Activated CD4-positive, alpha-beta memory T cell treated with anti-CD3 and anti-CD28 coated beads for 36 hours (primary cell): ENCODE measurements at regions not wholly inside any gene's neighbourhood (a gene's known extent, or its start where the extent isn't known, plus 50 kb on each side); places are given as distances from the start of the nearest gene placed in this dataset.
"Not testable (repeated sequence)": the region's sequence is repeated elsewhere in the genome, so short reads cannot be mapped to it uniquely, and the experiment has no call there.

Experiments used
- CTCF ChIA-PET: fragments of 350-600 bp; sonication (Branson Sonifier 250); formaldehyde crosslinking; loops from one replicate; lab custom pipeline; 2021; ENCODE audit warnings: antibody characterized with exemption, inconsistent platforms; lab: Charles Lee
- POLR2A ChIA-PET: fragments of 350-600 bp; sonication (Branson Sonifier 250); formaldehyde crosslinking; loops from one replicate; lab custom pipeline; 2021; ENCODE audit warnings: antibody characterized with exemption; lab: Charles Lee
- DNase-seq: peaks from one replicate; pipeline ENCODE4 v3.0.0-alpha.2; 2020
- H3K27ac Mint-ChIP-seq: one replicate; pipeline ENCODE4 v1.8.0; 2021; ENCODE audit warnings: mixed read lengths
- H3K27me3 Mint-ChIP-seq: one replicate; pipeline ENCODE4 v1.8.0; 2021; ENCODE audit warnings: mixed read lengths
- H3K36me3 Mint-ChIP-seq: one replicate; pipeline ENCODE4 v1.8.0; 2021; ENCODE audit warnings: mixed read lengths
- H3K4me1 Mint-ChIP-seq: one replicate; pipeline ENCODE4 v1.8.0; 2021; ENCODE audit warnings: low read depth, mixed read lengths
- H3K4me3 Mint-ChIP-seq: one replicate; pipeline ENCODE4 v1.8.0; 2021; ENCODE audit warnings: mild to moderate bottlenecking, mixed read lengths
- H3K9me3 Mint-ChIP-seq: one replicate; pipeline ENCODE4 v1.8.0; 2021; ENCODE audit warnings: mixed read lengths
- intact Hi-C: fragments of 100-400 bp; cut with micrococcal nuclease; formaldehyde crosslinking; loops from one replicate; pipeline ENCODE4 v1.15.1; 2023

DNA sequence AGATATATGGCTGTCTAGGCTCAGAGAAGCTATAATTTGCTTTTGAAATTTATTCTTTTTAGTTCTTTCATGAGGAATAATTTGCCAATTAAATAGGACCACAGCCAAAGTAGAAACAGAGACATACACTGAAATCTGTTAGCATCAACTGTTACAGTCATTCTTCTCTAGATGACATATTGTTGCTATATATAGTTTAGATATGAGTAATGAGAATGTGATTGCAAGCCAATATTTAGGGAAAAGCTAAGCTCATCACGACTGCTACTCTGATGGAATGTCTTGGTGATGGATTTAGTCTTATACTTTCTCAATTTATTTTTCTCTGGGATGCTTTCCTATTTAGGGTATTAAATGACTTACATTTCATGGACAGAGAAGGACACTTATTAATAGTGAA, 259.1 kb downstream of the LNPK start:
- no peak overlapping the region for H3K4me3 Mint-ChIP-seq
- no peaks in the 10 kb centered on the region for H3K9me3 Mint-ChIP-seq
- ChIA-PET POLR2A (no interaction called here), CTCF (no interaction called here)
- intact Hi-C loops = no loop called here
- H3K4me1 Mint-ChIP-seq = no peaks in the 10 kb centered on the region
- H3K27ac Mint-ChIP-seq = no peak overlapping the region
- no peak for DNase-seq
- H3K27me3 Mint-ChIP-seq = peaks cover 9% of the 10 kb centered on the region
- no peaks in the 10 kb centered on the region for H3K36me3 Mint-ChIP-seq

DNA sequence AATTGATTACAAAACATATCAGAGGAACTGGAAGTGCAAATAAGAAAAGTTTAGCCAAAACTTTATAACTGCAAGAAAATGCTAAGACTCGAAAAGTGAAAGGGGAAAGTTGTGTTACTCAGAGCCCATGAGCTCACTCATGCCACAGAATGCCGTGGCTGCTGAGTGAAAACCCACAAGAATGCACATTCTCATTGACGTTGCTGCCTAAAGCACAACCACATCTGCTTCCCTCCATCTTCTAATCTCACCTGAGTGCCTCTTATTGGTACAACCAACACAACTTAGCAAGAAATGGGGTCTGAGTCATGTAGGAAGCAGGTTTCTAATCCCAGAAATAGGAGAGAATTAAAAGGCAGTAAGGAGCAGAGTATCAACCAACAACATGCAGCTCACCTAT, 259.7 kb downstream of the LNPK start:
- ChIA-PET POLR2A (no interaction called here), CTCF (no interaction called here)
- Mint-ChIP-seq H3K9me3 (no peaks in the 10 kb centered on the region), H3K27ac (no peak overlapping the region), H3K4me3 (no peak overlapping the region), H3K27me3 (peaks cover 13% of the 10 kb centered on the region), H3K36me3 (no peaks in the 10 kb centered on the region), H3K4me1 (no peaks in the 10 kb centered on the region)
- intact Hi-C loops = no loop called here
- DNase-seq = no peak

GRCh38 chr2:175741164-175741563, 260.9 kb downstream of the LNPK start:
- POLR2A ChIA-PET = no interaction called here
- DNase-seq = no peak
- intact Hi-C loops = no loop called here
- CTCF ChIA-PET = interaction anchor here (0.6 kb wide), 1 partner anchor 427 kb away, joined by 3 read pairs; no protein-coding TSS in a partner anchor
- Mint-ChIP-seq H3K27me3 (peaks cover 12% of the 10 kb centered on the region), H3K27ac (no peak overlapping the region), H3K9me3 (no peaks in the 10 kb centered on the region), H3K36me3 (no peaks in the 10 kb centered on the region), H3K4me3 (no peak overlapping the region), H3K4me1 (no peaks in the 10 kb centered on the region)

DNA sequence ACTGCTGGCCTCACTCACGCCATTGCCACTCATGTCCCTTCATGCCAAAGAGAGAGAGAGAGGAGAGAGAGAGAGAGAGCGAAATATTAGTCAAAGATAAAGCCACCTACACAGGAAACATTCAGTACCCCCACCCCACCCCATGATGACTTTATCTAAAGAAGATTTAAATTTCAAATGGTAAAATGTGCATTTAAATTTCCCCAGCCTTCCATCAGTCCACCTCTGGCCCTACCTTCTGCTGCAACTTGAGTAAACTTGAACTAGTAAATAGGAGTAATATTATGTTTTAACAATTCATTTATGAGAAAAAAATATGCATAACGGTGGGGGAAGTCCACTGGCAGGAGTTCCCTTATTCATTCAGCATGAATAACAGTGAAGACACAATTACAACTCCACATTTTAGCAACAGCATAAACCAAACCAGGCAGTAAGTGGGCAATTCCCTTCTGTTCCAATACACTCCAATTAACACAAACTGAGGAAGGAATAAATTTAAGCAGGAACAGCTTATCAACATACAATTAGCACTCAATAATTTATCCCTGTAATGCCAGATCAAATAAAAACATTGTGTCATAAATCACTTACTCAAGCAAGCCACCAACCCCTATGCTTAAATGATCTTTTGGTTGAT, 264.2 kb downstream of the LNPK start:
- peaks cover 5% of the 10 kb centered on the region for H3K27me3 Mint-ChIP-seq
- no peaks in the 10 kb centered on the region for H3K36me3 Mint-ChIP-seq
- H3K27ac Mint-ChIP-seq = no peak overlapping the region
- H3K4me3 Mint-ChIP-seq = no peak overlapping the region
- intact Hi-C loops = no loop called here
- H3K4me1 Mint-ChIP-seq = no peaks in the 10 kb centered on the region
- H3K9me3 Mint-ChIP-seq = no peaks in the 10 kb centered on the region
- DNase-seq = no peak
- ChIA-PET POLR2A (no interaction called here), CTCF (no interaction called here)

- intact Hi-C loops = no loop called here
- Mint-ChIP-seq H3K27ac (no peak overlapping the region), H3K27me3 (peaks cover 6% of the 10 kb centered on the region), H3K4me1 (no peaks in the 10 kb centered on the region), H3K36me3 (no peaks in the 10 kb centered on the region), H3K4me3 (no peak overlapping the region), H3K9me3 (no peaks in the 10 kb centered on the region)
- CTCF ChIA-PET = no interaction called here
- no peak for DNase-seq
- POLR2A ChIA-PET = interaction anchor here (0.7 kb wide), 1 partner anchor 1615 kb away, joined by 3 read pairs; no protein-coding TSS in a partner anchor
Observed at GRCh38 chr2:175734686-175735085, 267.4 kb downstream of the LNPK start.

DNA sequence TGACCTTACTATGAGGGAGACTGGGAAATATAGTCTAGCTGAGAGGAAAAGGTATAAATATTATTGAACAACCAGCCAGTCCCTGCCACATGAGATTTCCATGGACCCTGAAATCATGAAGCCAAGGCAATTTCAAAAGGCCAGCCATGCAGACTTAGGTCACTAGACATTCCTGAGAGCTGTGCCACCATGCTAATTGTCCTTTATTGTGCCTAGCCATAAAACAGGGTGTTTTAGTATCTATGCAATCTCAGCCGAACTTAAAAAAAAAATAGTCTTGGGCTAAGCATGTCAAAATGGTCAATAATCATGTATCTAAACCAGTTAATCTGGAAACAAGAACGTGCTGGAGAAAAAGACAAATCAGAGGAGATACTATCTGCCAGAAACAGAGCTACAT, 269.5 kb downstream of the LNPK start:
- H3K4me1 Mint-ChIP-seq = no peaks in the 10 kb centered on the region
- intact Hi-C loops = no loop called here
- H3K4me3 Mint-ChIP-seq = no peak overlapping the region
- no peaks in the 10 kb centered on the region for H3K36me3 Mint-ChIP-seq
- peaks cover 4% of the 10 kb centered on the region for H3K27me3 Mint-ChIP-seq
- ChIA-PET CTCF (no interaction called here), POLR2A (no interaction called here)
- no peak overlapping the region for H3K27ac Mint-ChIP-seq
- no peaks in the 10 kb centered on the region for H3K9me3 Mint-ChIP-seq
- DNase-seq = no peak

DNA sequence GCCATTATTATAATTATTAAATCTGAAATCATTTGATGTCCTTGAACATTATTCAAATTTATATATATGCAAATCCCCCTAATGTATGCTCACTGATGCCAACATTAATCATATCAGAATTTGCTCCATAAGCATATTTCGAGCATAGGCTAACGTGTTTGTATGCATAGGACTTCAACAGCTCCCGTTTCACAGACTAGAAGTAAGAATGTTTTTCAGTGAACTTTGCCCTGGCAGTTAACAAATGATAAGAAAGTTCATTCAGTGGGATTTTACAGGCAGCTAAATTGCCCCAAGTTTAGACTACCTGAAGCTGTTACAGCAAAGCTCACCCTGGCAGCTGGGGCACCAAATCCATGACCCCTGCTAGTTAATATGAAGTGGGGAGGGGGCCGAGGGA, 272.0 kb downstream of the LNPK start:
- POLR2A ChIA-PET = interaction anchor here (0.6 kb wide), 1 partner anchor 643 kb away, joined by 3 read pairs; no protein-coding TSS in a partner anchor
- Mint-ChIP-seq H3K4me3 (no peak overlapping the region), H3K36me3 (no peaks in the 10 kb centered on the region), H3K9me3 (no peaks in the 10 kb centered on the region), H3K27me3 (peaks cover 1% of the 10 kb centered on the region), H3K4me1 (no peaks in the 10 kb centered on the region), H3K27ac (no peak overlapping the region)
- no peak for DNase-seq
- intact Hi-C loops = no loop called here
- CTCF ChIA-PET = no interaction called here

DNA sequence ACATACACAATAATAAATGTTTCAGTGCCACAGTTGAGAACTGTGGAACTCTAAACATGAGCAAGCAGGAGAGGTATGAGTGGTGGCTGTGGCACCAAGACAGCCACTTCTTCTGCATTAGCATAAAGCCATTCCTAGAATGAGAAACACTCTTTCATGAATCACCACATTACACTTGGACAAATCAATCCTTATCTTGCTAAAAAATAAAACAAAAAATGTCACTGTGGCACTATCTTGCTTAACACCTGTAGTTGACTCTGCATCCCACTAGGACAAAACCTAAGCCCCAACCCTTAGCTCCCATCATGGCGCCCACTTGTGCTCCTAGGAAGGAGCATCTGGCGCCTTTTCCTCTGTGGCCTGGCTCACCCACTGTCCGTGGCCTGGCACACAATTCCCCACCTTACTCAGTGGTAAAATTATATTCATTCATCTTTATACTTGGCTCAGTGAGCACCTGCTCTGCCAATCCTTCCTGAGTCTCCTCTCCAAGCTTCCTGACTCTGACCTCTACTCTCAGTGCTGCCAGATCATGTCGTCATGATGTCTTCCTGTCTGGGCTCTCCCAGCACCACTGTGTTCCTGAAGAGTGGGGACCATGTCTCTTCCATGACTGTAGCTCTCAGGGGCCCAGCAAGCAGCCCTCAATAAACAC, 272.9 kb downstream of the LNPK start:
- H3K4me3 Mint-ChIP-seq = no peak overlapping the region
- ChIA-PET CTCF (no interaction called here), POLR2A (no interaction called here)
- no peaks in the 10 kb centered on the region for H3K36me3 Mint-ChIP-seq
- H3K27ac Mint-ChIP-seq = no peak overlapping the region
- H3K9me3 Mint-ChIP-seq = no peaks in the 10 kb centered on the region
- intact Hi-C loops = no loop called here
- H3K4me1 Mint-ChIP-seq = no peaks in the 10 kb centered on the region
- no peak for DNase-seq
- peaks cover 1% of the 10 kb centered on the region for H3K27me3 Mint-ChIP-seq

- Mint-ChIP-seq H3K27me3 (peaks cover 1% of the 10 kb centered on the region), H3K4me3 (no peak overlapping the region), H3K36me3 (no peaks in the 10 kb centered on the region), H3K27ac (no peak overlapping the region), H3K4me1 (no peaks in the 10 kb centered on the region), H3K9me3 (peaks cover 2% of the 10 kb centered on the region)
- CTCF ChIA-PET = no interaction called here
- intact Hi-C loops = no loop called here
- POLR2A ChIA-PET = no interaction called here
- no peak for DNase-seq
Observed at GRCh38 chr2:175728032-175728431, 274.0 kb downstream of the LNPK start.

- H3K9me3 Mint-ChIP-seq = peaks cover 2% of the 10 kb centered on the region
- POLR2A ChIA-PET = no interaction called here
- DNase-seq = no peak
Observed at GRCh38 chr2:175726223-175726622, 275.8 kb downstream of the LNPK start.

GRCh38 chr2:175709248-175709647, 292.8 kb downstream of the LNPK start:
- intact Hi-C loops = no loop called here
- H3K27ac Mint-ChIP-seq = no peak overlapping the region
- ChIA-PET CTCF (no interaction called here), POLR2A (no interaction called here)
- no peaks in the 10 kb centered on the region for H3K4me1 Mint-ChIP-seq
- H3K9me3 Mint-ChIP-seq = no peaks in the 10 kb centered on the region
- no peak overlapping the region for H3K4me3 Mint-ChIP-seq
- H3K27me3 Mint-ChIP-seq = peaks cover 18% of the 10 kb centered on the region
- H3K36me3 Mint-ChIP-seq = no peaks in the 10 kb centered on the region
- no peak for DNase-seq

More at GRCh38 chr2:175726223-175726622, 275.8 kb downstream of the LNPK start:
- intact Hi-C loops = no loop called here
- Mint-ChIP-seq H3K27me3 (no peaks in the 10 kb centered on the region), H3K4me3 (no peak overlapping the region), H3K36me3 (no peaks in the 10 kb centered on the region), H3K4me1 (no peaks in the 10 kb centered on the region), H3K27ac (no peak overlapping the region)
- CTCF ChIA-PET = no interaction called here

GRCh38 chr2:175707322-175707721, 294.7 kb downstream of the LNPK start:
- intact Hi-C loops = no loop called here
- CTCF ChIA-PET = no interaction called here
- Mint-ChIP-seq H3K4me1 (no peaks in the 10 kb centered on the region), H3K4me3 (no peak overlapping the region), H3K27me3 (peaks cover 18% of the 10 kb centered on the region), H3K9me3 (no peaks in the 10 kb centered on the region), H3K27ac (no peak overlapping the region), H3K36me3 (no peaks in the 10 kb centered on the region)
- POLR2A ChIA-PET = no interaction called here
- DNase-seq = no peak

DNA sequence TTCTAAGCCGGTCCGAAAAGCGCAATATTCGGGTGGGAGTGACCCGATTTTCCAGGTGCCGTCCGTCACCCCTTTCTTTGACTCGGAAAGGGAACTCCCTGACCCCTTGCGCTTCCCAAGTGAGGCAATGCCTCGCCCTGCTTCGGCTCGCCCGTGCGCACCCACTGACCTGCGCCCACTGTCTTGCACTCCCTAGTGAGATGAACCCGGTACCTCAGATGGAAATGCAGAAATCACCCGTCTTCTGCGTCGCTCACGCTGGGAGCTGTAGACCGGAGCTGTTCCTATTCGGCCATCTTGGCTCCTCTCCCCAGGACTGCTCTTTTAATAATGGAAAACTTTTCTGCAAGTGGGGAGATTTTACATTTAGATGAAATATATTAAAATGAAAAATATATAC, 297.5 kb downstream of the LNPK start:
- H3K4me1 Mint-ChIP-seq, H3K4me3 Mint-ChIP-seq, H3K27me3 Mint-ChIP-seq, H3K9me3 Mint-ChIP-seq, H3K36me3 Mint-ChIP-seq, DNase-seq, POLR2A ChIA-PET, CTCF ChIA-PET, intact Hi-C loops, H3K27ac Mint-ChIP-seq: not testable (repeated sequence)
